BLaER1 treated with 17β-estradiol and CSF1 and Interleukin-3, amounts not matched to agents 10 nM and 100 nM (cell line): ENCODE measurements at regions not wholly inside any gene's neighbourhood (a gene's known extent, or its start where the extent isn't known, plus 50 kb on each side); places are given as distances from the start of the nearest gene placed in this dataset.
A peak's percentile ranks its signal among the peaks of the same experiment; 100 is the strongest.

Source experiments
- H3K27ac ChIP-seq, 11 experiments: shearing (Covaris generic); formaldehyde crosslinking; 2 replicates each; pipeline ENCODE4 v1.8.1; 2022
- H3K27me3 ChIP-seq, 11 experiments: shearing (Covaris generic); formaldehyde crosslinking; 2 replicates each; pipeline ENCODE4 v1.8.1; 2022
- H3K36me3 ChIP-seq, 11 experiments: shearing (Covaris generic); formaldehyde crosslinking; 2 replicates each; pipeline ENCODE4 v1.8.1; 2022
- H3K4me1 ChIP-seq, 10 experiments: shearing (Covaris generic); formaldehyde crosslinking; 2 replicates each; pipeline ENCODE4 v1.8.1; 2022
- H3K4me2 ChIP-seq, 11 experiments: shearing (Covaris generic); formaldehyde crosslinking; 2 replicates each; pipeline ENCODE4 v1.8.1; 2022
- H3K4me3 ChIP-seq, 10 experiments: shearing (Covaris generic); formaldehyde crosslinking; 2 replicates each; pipeline ENCODE4 v1.8.1; 2022
- H3K9ac ChIP-seq, 11 experiments: shearing (Covaris generic); formaldehyde crosslinking; 2 replicates each; pipeline ENCODE4 v1.8.1; 2022
- H3K9me3 ChIP-seq, 11 experiments: shearing (Covaris generic); formaldehyde crosslinking; replicated peaks in 1 of 11; 2 replicates each; pipeline ENCODE4 v1.8.1; 2022
- H4K20me1 ChIP-seq, 11 experiments: shearing (Covaris generic); formaldehyde crosslinking; 2 replicates each; pipeline ENCODE4 v1.8.1; 2022
- Cebpa-rat ChIP-seq, 11 experiments: shearing (Covaris generic); IDR thresholded peaks; 2 replicates each; pipeline ENCODE4 v1.8.1; 2022

DNA sequence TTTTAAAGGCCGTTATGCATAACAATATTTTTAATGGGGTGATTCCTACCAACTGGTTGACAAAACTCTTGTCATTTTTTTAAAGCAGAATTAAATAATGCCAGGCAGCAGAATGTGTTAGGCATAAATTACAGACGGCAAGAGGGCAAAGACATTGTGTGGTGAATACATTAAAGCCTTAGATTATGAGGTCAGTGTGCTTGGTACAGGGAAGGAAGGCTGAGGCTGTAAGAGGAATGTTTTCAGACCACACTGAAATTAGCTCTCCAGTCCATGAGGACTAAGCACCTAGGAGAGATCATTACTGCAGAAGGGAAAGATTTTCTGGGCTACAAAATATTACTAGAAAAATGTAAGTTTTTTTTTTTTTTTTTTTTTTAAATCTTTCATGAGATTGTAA, 312.8 kb upstream of the PRKCQ start:
- Histone ChIP-seq H3K4me1 (no peaks in the 10 kb centered on the region), H3K4me2 (no peak overlapping the region), H3K9me3 (peaks cover 0 to 4% (median 0%) of the 10 kb centered on the region in 11 experiments; a peak in 2 of 22 replicates), H3K36me3 (no peaks in the 10 kb centered on the region), H3K27ac (no peak overlapping the region), H3K9ac (no peak overlapping the region), H4K20me1 (no peaks in the 10 kb centered on the region), H3K27me3 (no peaks in the 10 kb centered on the region), H3K4me3 (no peak overlapping the region)
- no peak for TF ChIP-seq Cebpa-rat (IDR thresholded peaks at IDR 0.05)

DNA sequence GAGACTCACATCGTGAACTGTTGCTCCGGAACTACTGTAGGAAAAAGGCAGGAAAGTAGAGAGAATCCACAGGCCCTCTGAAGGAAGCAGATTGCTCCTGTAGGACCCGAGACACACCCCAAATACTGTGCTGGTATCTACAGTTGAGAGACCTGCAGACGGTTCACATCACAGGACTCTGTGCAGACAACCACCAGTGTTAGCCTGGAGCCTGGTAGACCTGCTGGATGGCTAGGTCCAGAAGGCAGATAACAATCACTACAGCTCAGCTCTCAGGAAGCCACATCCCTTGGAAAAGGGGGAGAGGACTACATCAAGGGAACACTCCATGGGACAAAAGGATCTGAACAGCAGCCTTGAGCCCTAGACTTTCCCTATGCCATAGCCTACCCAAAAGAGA, 311.8 kb upstream of the PRKCQ start:
- Histone ChIP-seq H3K4me3 (no peak overlapping the region), H3K4me1 (no peaks in the 10 kb centered on the region), H4K20me1 (no peaks in the 10 kb centered on the region), H3K9me3 (peaks cover 0 to 3% (median 0%) of the 10 kb centered on the region in 11 experiments; a peak in 2 of 22 replicates), H3K27ac (no peak overlapping the region), H3K9ac (no peak overlapping the region), H3K27me3 (no peaks in the 10 kb centered on the region), H3K4me2 (no peak overlapping the region), H3K36me3 (no peaks in the 10 kb centered on the region)
- no peak for TF ChIP-seq Cebpa-rat (IDR thresholded peaks at IDR 0.05)

DNA sequence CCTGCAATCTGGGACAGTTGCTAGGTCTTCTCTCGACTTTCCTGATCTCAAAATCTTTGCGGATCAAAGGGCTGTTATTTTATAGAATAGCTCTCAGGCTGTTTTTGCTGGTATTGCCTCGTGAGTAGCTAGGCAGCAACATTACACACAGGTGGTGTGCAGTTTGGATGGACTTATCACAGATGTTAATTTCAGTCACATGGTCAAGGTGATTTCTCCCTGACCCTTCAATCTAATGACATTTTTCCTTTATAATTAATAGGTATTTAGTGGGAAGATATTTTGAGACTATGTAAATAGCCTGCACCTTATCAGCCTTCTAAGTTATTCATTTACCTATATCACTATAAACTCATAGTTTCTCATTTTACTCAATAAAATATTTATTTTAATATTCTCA, 309.6 kb upstream of the PRKCQ start:
- H3K27me3 ChIP-seq, result no peaks in the 10 kb centered on the region

DNA sequence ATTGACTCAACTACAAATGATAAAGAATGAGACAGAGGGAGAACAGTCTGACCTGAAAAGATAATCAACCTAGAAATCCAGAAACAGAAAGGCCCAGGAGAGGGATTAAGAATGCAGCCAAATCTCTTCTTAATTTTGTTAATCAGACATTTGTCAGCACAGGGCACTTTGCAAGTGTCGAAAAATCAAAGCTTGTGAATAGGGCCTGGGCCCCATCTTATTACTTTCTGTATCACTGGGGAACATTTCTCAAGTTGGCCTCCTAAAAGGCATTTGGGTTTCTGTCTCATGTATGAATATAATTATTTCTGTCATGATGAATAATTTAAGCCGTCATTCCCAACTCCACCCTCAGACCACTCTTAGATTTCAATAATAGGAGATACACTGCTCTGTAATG, 308.4 kb upstream of the PRKCQ start:
- Histone ChIP-seq H3K9me3 (no peaks in the 10 kb centered on the region), H3K4me1 (peaks cover 0 to 21% (median 18%) of the 10 kb centered on the region in 10 experiments; a peak in 19 of 20 replicates), H3K9ac (no peak overlapping the region), H3K27me3 (no peaks in the 10 kb centered on the region), H4K20me1 (no peaks in the 10 kb centered on the region), H3K4me3 (no peak overlapping the region), H3K36me3 (no peaks in the 10 kb centered on the region), H3K27ac (no peak overlapping the region), H3K4me2 (no peak overlapping the region)
- no peak for TF ChIP-seq Cebpa-rat (IDR thresholded peaks at IDR 0.05)

More for the DNA sequence above, 309.6 kb upstream of the PRKCQ start:
- H4K20me1 ChIP-seq, result no peaks in the 10 kb centered on the region
- no peak overlapping the region for H3K9ac ChIP-seq
- H3K27ac ChIP-seq, result no peak overlapping the region
- H3K4me2 ChIP-seq, result no peak overlapping the region
- H3K36me3 ChIP-seq, result no peaks in the 10 kb centered on the region
- peaks cover 0 to 11% (median 10%) of the 10 kb centered on the region in 10 experiments; a peak in 17 of 20 replicates for H3K4me1 ChIP-seq
- TF ChIP-seq Cebpa-rat (IDR thresholded peaks at IDR 0.05), result no peak
- H3K9me3 ChIP-seq, result no peaks in the 10 kb centered on the region
- no peak overlapping the region for H3K4me3 ChIP-seq

DNA sequence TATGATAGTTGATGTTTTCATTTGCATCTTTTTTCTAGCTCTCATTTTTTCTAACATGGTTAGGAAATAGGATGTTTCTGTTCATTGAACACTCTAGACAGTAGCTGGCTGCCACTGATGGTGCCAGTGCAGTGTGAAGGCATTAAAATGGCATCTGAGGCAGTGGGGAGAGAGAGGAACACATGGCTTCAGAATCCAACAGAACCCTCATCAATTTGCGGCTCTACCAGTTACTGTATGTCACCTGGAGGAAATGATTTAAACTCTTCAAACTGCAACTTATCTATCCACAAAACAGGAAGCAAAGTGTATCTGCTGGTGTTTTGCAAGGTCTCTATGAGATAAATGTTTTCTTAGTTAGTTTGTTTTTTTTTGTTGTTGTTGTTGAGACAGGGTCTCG, 305.2 kb upstream of the PRKCQ start:
- Histone ChIP-seq H3K9ac (no peak overlapping the region), H3K4me2 (peak overlapping the region in 9 of 11 experiments; percentile 17 to 56 (median 39); a peak in 17 of 22 replicates), H3K36me3 (no peaks in the 10 kb centered on the region), H3K27me3 (no peaks in the 10 kb centered on the region), H3K27ac (peak overlapping the region in 2 of 11 experiments; percentile 8 to 18; a peak in 2 of 22 replicates), H3K9me3 (no peaks in the 10 kb centered on the region), H3K4me3 (no peak overlapping the region), H4K20me1 (no peaks in the 10 kb centered on the region), H3K4me1 (peaks cover 0 to 21% (median 18%) of the 10 kb centered on the region in 10 experiments; a peak in 19 of 20 replicates)
- TF ChIP-seq Cebpa-rat (IDR thresholded peaks at IDR 0.05), result no peak

DNA sequence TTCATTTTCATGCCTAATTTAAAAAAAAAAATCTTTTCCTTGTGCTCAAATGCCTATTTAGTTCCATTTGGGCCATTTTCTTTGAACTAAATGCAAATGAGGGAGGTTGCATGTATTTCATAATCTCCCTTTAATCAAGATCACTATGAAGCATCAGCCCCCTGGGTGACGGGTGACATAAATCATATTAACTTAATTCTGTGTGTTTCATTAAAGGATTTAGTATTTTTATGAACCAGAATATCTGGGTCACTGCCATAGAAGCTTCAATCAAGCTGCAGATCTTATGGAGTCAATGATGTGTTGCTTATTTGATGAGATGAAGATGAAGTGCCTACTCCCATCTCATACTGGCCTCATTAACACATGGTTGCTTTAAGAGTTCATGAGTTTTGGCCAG, 301.9 kb upstream of the PRKCQ start:
- no peak for TF ChIP-seq Cebpa-rat (IDR thresholded peaks at IDR 0.05)
- Histone ChIP-seq H3K36me3 (no peaks in the 10 kb centered on the region), H3K4me3 (no peak overlapping the region), H3K27me3 (no peaks in the 10 kb centered on the region), H3K4me1 (peaks cover 0 to 21% (median 18%) of the 10 kb centered on the region in 10 experiments; a peak in 19 of 20 replicates), H3K27ac (no peak overlapping the region), H3K4me2 (no peak overlapping the region), H3K9me3 (no peaks in the 10 kb centered on the region), H4K20me1 (no peaks in the 10 kb centered on the region), H3K9ac (no peak overlapping the region)

DNA sequence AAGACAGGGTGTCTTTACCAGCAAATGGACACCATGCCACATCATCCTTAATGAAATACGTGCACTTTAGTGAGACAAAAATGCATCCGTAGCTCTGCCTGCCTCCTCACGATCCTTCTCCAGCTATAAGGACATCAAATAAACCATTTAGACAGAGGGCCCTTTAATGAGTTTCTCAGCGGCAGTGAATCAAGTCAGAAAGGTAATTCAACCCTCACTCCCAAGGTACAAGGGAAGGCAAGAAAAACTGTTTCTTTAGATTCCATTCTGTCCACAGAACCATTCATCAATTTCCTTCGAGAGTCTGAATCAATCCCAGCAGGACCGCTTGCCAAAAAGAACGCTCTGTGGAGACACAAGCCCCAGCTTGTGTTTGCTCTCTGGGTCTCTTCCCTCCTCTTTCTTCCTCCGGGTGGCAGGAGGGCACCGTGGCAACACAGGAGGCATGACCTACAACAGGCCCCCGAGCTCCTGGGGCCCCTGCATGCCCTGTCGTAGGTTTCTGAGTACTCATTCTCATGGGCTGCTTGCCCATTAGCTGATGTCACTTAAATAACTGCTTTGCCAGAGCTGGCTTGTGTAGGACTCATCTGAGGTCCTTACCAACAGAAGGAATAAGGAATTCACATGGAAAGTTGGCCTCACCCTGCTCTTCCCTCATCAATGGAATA, 297.8 kb upstream of the PRKCQ start:
- Histone ChIP-seq H3K27me3 (no peaks in the 10 kb centered on the region), H3K4me3 (no peak overlapping the region), H3K4me1 (no peaks in the 10 kb centered on the region), H3K36me3 (no peaks in the 10 kb centered on the region), H3K9me3 (no peaks in the 10 kb centered on the region), H4K20me1 (no peaks in the 10 kb centered on the region), H3K9ac (no peak overlapping the region), H3K27ac (no peak overlapping the region), H3K4me2 (no peak overlapping the region)
- TF ChIP-seq Cebpa-rat (IDR thresholded peaks at IDR 0.05), result no peak

DNA sequence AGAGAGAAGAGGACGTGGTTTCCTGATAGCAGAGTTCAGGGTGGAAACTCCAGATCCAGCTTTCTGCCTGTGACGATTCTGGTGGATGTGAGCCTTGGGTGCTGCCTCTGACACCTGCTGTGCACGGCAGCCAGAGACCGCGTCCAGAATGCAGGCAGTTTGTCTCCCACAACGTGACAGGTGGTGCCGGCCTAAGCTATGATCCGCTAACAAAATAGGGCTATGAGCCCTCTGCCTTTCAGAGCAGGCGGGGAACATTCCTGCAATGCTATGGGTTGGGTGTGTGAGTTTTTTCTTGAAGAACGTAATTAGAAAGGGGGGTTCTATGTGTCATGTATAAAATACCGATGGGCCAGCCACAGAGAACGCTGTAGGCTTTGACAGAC, 297.3 kb upstream of the PRKCQ start:
- Histone ChIP-seq H3K4me1 (no peaks in the 10 kb centered on the region), H3K4me2 (no peak overlapping the region), H3K9ac (no peak overlapping the region), H3K9me3 (no peaks in the 10 kb centered on the region), H4K20me1 (no peaks in the 10 kb centered on the region), H3K27ac (no peak overlapping the region), H3K4me3 (no peak overlapping the region), H3K27me3 (no peaks in the 10 kb centered on the region), H3K36me3 (no peaks in the 10 kb centered on the region)
- no peak for TF ChIP-seq Cebpa-rat (IDR thresholded peaks at IDR 0.05)

DNA sequence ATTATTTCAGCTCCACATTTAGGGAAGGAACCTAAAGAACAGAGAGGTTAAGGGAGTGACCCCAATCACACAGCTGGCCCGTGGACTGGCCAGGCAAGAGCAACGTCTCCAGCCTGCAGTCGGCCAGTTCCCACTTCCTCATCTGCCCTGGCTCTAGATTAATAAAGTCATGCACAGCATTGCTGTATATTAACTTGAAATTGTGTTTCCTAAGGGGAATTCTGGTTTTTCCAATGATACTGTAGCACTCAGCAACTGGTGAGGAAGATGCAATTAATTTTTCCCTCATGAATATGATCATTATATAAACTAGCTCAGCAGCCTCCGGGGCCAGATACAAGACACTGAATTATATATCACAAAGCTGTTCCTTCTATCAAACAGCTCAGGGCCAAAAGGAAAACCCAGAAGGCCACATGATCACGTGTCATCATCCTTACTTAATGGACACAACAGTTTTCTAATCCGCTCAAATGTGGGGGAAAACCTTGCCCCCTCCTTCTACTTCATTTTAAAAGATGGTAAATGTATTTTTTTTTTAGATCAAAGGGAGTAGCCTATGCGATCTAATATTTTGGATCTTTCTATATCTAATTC, 295.3 kb upstream of the PRKCQ start:
- H3K36me3 ChIP-seq, result no peaks in the 10 kb centered on the region
- no peak overlapping the region for H3K9ac ChIP-seq
- no peak for TF ChIP-seq Cebpa-rat (IDR thresholded peaks at IDR 0.05)
- no peaks in the 10 kb centered on the region for H3K27me3 ChIP-seq
- no peak overlapping the region for H3K4me2 ChIP-seq
- H3K4me1 ChIP-seq, result no peaks in the 10 kb centered on the region
- H3K27ac ChIP-seq, result no peak overlapping the region
- H3K9me3 ChIP-seq, result 0 out of 22 replicates have a peak, but pooled peaks cover 0 to 10% (median 0%) of the 10 kb centered on the region in 11 experiments
- no peak overlapping the region for H3K4me3 ChIP-seq
- no peaks in the 10 kb centered on the region for H4K20me1 ChIP-seq

DNA sequence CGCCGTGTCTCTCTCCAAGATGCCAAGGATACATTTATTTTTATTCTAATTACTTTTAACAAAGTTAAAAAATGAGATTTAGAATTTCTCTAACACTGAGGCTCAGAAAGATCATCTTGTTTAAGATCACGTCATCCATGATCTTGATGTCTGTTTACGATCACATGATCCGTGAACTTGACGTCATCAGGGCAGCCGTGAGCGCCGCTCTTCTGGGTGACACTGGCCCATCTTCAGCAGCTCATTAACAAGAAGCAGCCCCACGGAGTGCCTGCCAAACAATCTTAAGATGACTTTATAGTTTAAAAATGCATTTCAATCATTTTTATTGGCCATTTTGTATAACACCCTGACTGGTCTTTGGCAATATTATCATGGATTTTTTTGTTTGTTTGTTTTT, 291.1 kb upstream of the PRKCQ start:
- no peak for TF ChIP-seq Cebpa-rat (IDR thresholded peaks at IDR 0.05)
- H3K9me3 ChIP-seq, result 0 out of 22 replicates have a peak, but pooled peaks cover 0 to 10% (median 0%) of the 10 kb centered on the region in 11 experiments
- no peak overlapping the region for H3K4me3 ChIP-seq
- H3K27ac ChIP-seq, result no peak overlapping the region
- no peaks in the 10 kb centered on the region for H3K4me1 ChIP-seq
- no peaks in the 10 kb centered on the region for H4K20me1 ChIP-seq
- H3K27me3 ChIP-seq, result no peaks in the 10 kb centered on the region
- H3K9ac ChIP-seq, result no peak overlapping the region
- H3K4me2 ChIP-seq, result no peak overlapping the region
- no peaks in the 10 kb centered on the region for H3K36me3 ChIP-seq
